ENCODE measurements at regions not wholly inside any gene's neighbourhood (a gene's known extent, or its start where the extent isn't known, plus 50 kb on each side); places are given as distances from the start of the nearest gene placed in this dataset.

- TF ChIP-seq CTCF (IDR thresholded peaks at IDR 0.05; ENCODE audit: unreplicated experiment) = no peak
- CTCF ChIA-PET = no interaction called here
- Mint-ChIP-seq H3K36me3 (ENCODE audit: insufficient read depth, unreplicated experiment) (no peaks in the 10 kb centered on the region), H3K9me3 (ENCODE audit: low read depth, unreplicated experiment) (peaks cover 3% of the 10 kb centered on the region), H3K4me3 (ENCODE audit: low read depth, unreplicated experiment) (no peak overlapping the region), H3K27ac (ENCODE audit: unreplicated experiment) (no peak overlapping the region), H3K4me1 (ENCODE audit: low read depth, unreplicated experiment) (peaks cover 12% of the 10 kb centered on the region), H3K27me3 (ENCODE audit: unreplicated experiment) (no peaks in the 10 kb centered on the region)
- DNase-seq = no peak
- intact Hi-C loops (cut with micrococcal nuclease; ENCODE audit: unreplicated experiment) = no loop called here
- BruUV-seq (replicated peaks) = no TSS peak
Observed at GRCh38 chr2:185373229-185373628, 365.4 kb upstream of the FSIP2 start.

GRCh38 chr2:185374878-185375277, 363.7 kb upstream of the FSIP2 start:
- H3K4me3 Mint-ChIP-seq (ENCODE audit: low read depth, unreplicated experiment) = no peak overlapping the region
- H3K9me3 Mint-ChIP-seq (ENCODE audit: low read depth, unreplicated experiment) = peaks cover 3% of the 10 kb centered on the region
- CTCF ChIA-PET = no interaction called here

GRCh38 chr2:185375731-185376130, 362.9 kb upstream of the FSIP2 start:
- CTCF ChIA-PET = no interaction called here
- no peak overlapping the region for H3K4me3 Mint-ChIP-seq (ENCODE audit: low read depth, unreplicated experiment)
- no peak for DNase-seq
- BruUV-seq (replicated peaks) = no TSS peak
- peaks cover 3% of the 10 kb centered on the region for H3K9me3 Mint-ChIP-seq (ENCODE audit: low read depth, unreplicated experiment)
- H3K27ac Mint-ChIP-seq (ENCODE audit: unreplicated experiment) = no peak overlapping the region
- H3K4me1 Mint-ChIP-seq (ENCODE audit: low read depth, unreplicated experiment) = peaks cover 12% of the 10 kb centered on the region
- intact Hi-C loops (cut with micrococcal nuclease; ENCODE audit: unreplicated experiment) = no loop called here
- H3K27me3 Mint-ChIP-seq (ENCODE audit: unreplicated experiment) = no peaks in the 10 kb centered on the region
- H3K36me3 Mint-ChIP-seq (ENCODE audit: insufficient read depth, unreplicated experiment) = no peaks in the 10 kb centered on the region
- TF ChIP-seq CTCF (IDR thresholded peaks at IDR 0.05; ENCODE audit: unreplicated experiment) = no peak

More at GRCh38 chr2:185374878-185375277, 363.7 kb upstream of the FSIP2 start:
- no peak for TF ChIP-seq CTCF (IDR thresholded peaks at IDR 0.05; ENCODE audit: unreplicated experiment)
- H3K27me3 Mint-ChIP-seq (ENCODE audit: unreplicated experiment) = no peaks in the 10 kb centered on the region
- no TSS peak for BruUV-seq (replicated peaks)
- intact Hi-C loops (cut with micrococcal nuclease; ENCODE audit: unreplicated experiment) = no loop called here
- H3K4me1 Mint-ChIP-seq (ENCODE audit: low read depth, unreplicated experiment) = peaks cover 12% of the 10 kb centered on the region
- no peaks in the 10 kb centered on the region for H3K36me3 Mint-ChIP-seq (ENCODE audit: insufficient read depth, unreplicated experiment)
- H3K27ac Mint-ChIP-seq (ENCODE audit: unreplicated experiment) = no peak overlapping the region
- no peak for DNase-seq

GRCh38 chr2:185381631-185382030, 357.0 kb upstream of the FSIP2 start:
- no TSS peak for BruUV-seq (replicated peaks)
- H3K4me1 Mint-ChIP-seq (ENCODE audit: low read depth, unreplicated experiment) = peaks cover 11% of the 10 kb centered on the region
- H3K9me3 Mint-ChIP-seq (ENCODE audit: low read depth, unreplicated experiment) = peaks cover 3% of the 10 kb centered on the region
- CTCF ChIA-PET = no interaction called here
- H3K4me3 Mint-ChIP-seq (ENCODE audit: low read depth, unreplicated experiment) = no peak overlapping the region
- no peaks in the 10 kb centered on the region for H3K27me3 Mint-ChIP-seq (ENCODE audit: unreplicated experiment)
- no peaks in the 10 kb centered on the region for H3K36me3 Mint-ChIP-seq (ENCODE audit: insufficient read depth, unreplicated experiment)
- TF ChIP-seq CTCF (IDR thresholded peaks at IDR 0.05; ENCODE audit: unreplicated experiment) = no peak
- no peak for DNase-seq
- H3K27ac Mint-ChIP-seq (ENCODE audit: unreplicated experiment) = peak overlapping the region; percentile 27
- intact Hi-C loops (cut with micrococcal nuclease; ENCODE audit: unreplicated experiment) = no loop called here
